WTC11 (cell line): ENCODE measurements at regions not wholly inside any gene's neighbourhood (a gene's known extent, or its start where the extent isn't known, plus 50 kb on each side); places are given as distances from the start of the nearest gene placed in this dataset.

Experiments used
- ATAC-seq: fragments of 200-7000 bp; cut with Tn5 transposase; 2 replicates; pipeline ENCODE4 v1.10.0; 2021; ENCODE audit warnings: mild to moderate bottlenecking, moderate library complexity
- CTCF ChIA-PET: fragments of 300-600 bp; sonication (Branson Sonifier 250); formaldehyde crosslinking; loops from one replicate; lab custom pipeline; 2021; ENCODE audit warnings: antibody characterized with exemption; lab: Charles Lee
- POLR2A ChIA-PET: fragments of 350-600 bp; sonication (Branson Sonifier 250); formaldehyde crosslinking; loops from one replicate; lab custom pipeline; 2021; ENCODE audit warnings: antibody characterized with exemption; lab: Charles Lee
- DNase-seq: peaks from one replicate; pipeline ENCODE4 v3.0.0; 2021; ENCODE audit warnings: low spot score
- H3K27ac Mint-ChIP-seq: 2 replicates; pipeline ENCODE4 v1.8.0; 2021; ENCODE audit warnings: mixed read lengths
- H3K27me3 Mint-ChIP-seq: 2 replicates; pipeline ENCODE4 v1.8.0; 2021; ENCODE audit warnings: low read depth, mild to moderate bottlenecking, moderate library complexity, mixed read lengths
- H3K36me3 Mint-ChIP-seq: 2 replicates; pipeline ENCODE4 v1.8.0; 2021; ENCODE audit warnings: mixed read lengths
- H3K4me1 Mint-ChIP-seq: 2 replicates; pipeline ENCODE4 v1.8.0; 2022; ENCODE audit warnings: mixed read lengths
- H3K4me3 Mint-ChIP-seq: 2 replicates; pipeline ENCODE4 v1.8.0; 2021; ENCODE audit warnings: mild to moderate bottlenecking, moderate library complexity, mixed read lengths
- H3K9me3 Mint-ChIP-seq: 2 replicates; pipeline ENCODE4 v1.8.0; 2021; ENCODE audit warnings: mixed read lengths
- ATF2 ChIP-seq: sonication (generic); formaldehyde crosslinking; IDR thresholded peaks from 2 replicates; pipeline ENCODE4 v1.8.1; 2022; ENCODE audit warnings: low read depth, missing genetic modification reagents, borderline replicate concordance
- CBFB ChIP-seq: sonication (generic); formaldehyde crosslinking; IDR thresholded peaks from 2 replicates; pipeline ENCODE4 v1.8.1; 2022; ENCODE audit warnings: mild to moderate bottlenecking, low read depth, missing genetic modification reagents
- CREM ChIP-seq: sonication (generic); formaldehyde crosslinking; IDR thresholded peaks from 2 replicates; pipeline ENCODE4 v1.8.1; 2022; ENCODE audit warnings: mild to moderate bottlenecking, missing genetic modification reagents, moderate library complexity
- E2F1 ChIP-seq: sonication (generic); formaldehyde crosslinking; IDR thresholded peaks from 2 replicates; pipeline ENCODE4 v1.8.0; 2022; ENCODE audit warnings: mild to moderate bottlenecking, missing genetic modification reagents
- E2F5 ChIP-seq: sonication (generic); formaldehyde crosslinking; IDR thresholded peaks from 2 replicates; pipeline ENCODE4 v1.8.1; 2022; ENCODE audit warnings: mild to moderate bottlenecking, moderate library complexity, missing genetic modification reagents
- ELF4 ChIP-seq: sonication (generic); formaldehyde crosslinking; IDR thresholded peaks from 2 replicates; pipeline ENCODE4 v1.8.1; 2022; ENCODE audit warnings: low read depth, mild to moderate bottlenecking, moderate library complexity, missing genetic modification reagents
- EMX1 ChIP-seq: fragments of 250-450 bp; sonication (Bioruptor Pico); IDR thresholded peaks from 2 replicates; pipeline ENCODE4 v1.8.0; 2021; ENCODE audit warnings: mild to moderate bottlenecking
- FOXP1 ChIP-seq: sonication (generic); formaldehyde crosslinking; IDR thresholded peaks from 2 replicates; pipeline ENCODE4 v1.8.0; 2022; ENCODE audit warnings: missing genetic modification reagents, mild to moderate bottlenecking, moderate library complexity, borderline replicate concordance
- IRF2 ChIP-seq: sonication (generic); formaldehyde crosslinking; IDR thresholded peaks from 2 replicates; pipeline ENCODE4 v1.8.0; 2022; ENCODE audit warnings: low read depth, missing genetic modification reagents, borderline replicate concordance
- JUN ChIP-seq: sonication (generic); formaldehyde crosslinking; IDR thresholded peaks from 2 replicates; pipeline ENCODE4 v1.8.0; 2023; ENCODE audit warnings: mild to moderate bottlenecking, missing genetic modification reagents
- MAX ChIP-seq: sonication (generic); formaldehyde crosslinking; IDR thresholded peaks from 2 replicates; pipeline ENCODE4 v1.8.0; 2022; ENCODE audit warnings: mild to moderate bottlenecking, missing genetic modification reagents
- MLX ChIP-seq: sonication (generic); formaldehyde crosslinking; IDR thresholded peaks from 2 replicates; pipeline ENCODE4 v1.8.1; 2023; ENCODE audit warnings: mild to moderate bottlenecking, missing genetic modification reagents, moderate library complexity
- MXD4 ChIP-seq: fragments of 250-450 bp; sonication (Bioruptor Pico); IDR thresholded peaks from 2 replicates; pipeline ENCODE4 v1.8.0; 2021; ENCODE audit warnings: mild to moderate bottlenecking, moderate library complexity, borderline replicate concordance
- MYBL2 ChIP-seq: sonication (generic); formaldehyde crosslinking; IDR thresholded peaks from 2 replicates; pipeline ENCODE4 v1.8.1; 2023; ENCODE audit warnings: mild to moderate bottlenecking, moderate library complexity, missing genetic modification reagents
- TEAD1 ChIP-seq: sonication (generic); formaldehyde crosslinking; IDR thresholded peaks from 2 replicates; pipeline ENCODE4 v1.8.0; 2022; ENCODE audit warnings: mild to moderate bottlenecking, missing genetic modification reagents
- ZNF396 ChIP-seq: fragments of 250-450 bp; sonication (Bioruptor Pico); IDR thresholded peaks from 2 replicates; pipeline ENCODE4 v1.8.0; 2021; ENCODE audit warnings: mild to moderate bottlenecking, moderate library complexity, borderline replicate concordance
- ZSCAN18 ChIP-seq: fragments of 250-450 bp; sonication (Bioruptor Pico); IDR thresholded peaks from 2 replicates; pipeline ENCODE4 v2.1.2; 2022; ENCODE audit warnings: mild to moderate bottlenecking, moderate library complexity

GRCh38 chr18:39846265-39846664 lies 2108.8 kb upstream of the PIK3C3 start (continued):
- TF ChIP-seq E2F1: no peak
- TF ChIP-seq, all 79 proteins: peak for 0

GRCh38 chr18:39845631-39846030 lies 2109.4 kb upstream of the PIK3C3 start:
- no peak for DNase-seq
- TF ChIP-seq ZSCAN18 (CRISPR knock-in tag) (no peak), CREM (CRISPR knock-in tag) (no peak)
- H3K4me1 Mint-ChIP-seq: peaks cover 28% of the 10 kb centered on the region
- ATAC-seq: no peak
- no peak overlapping the region for H3K27ac Mint-ChIP-seq
- peaks cover 8% of the 10 kb centered on the region for H3K27me3 Mint-ChIP-seq
- CTCF ChIA-PET: no interaction called here
- H3K9me3 Mint-ChIP-seq: no peaks in the 10 kb centered on the region
- POLR2A ChIA-PET: no interaction called here
- no peak overlapping the region for H3K4me3 Mint-ChIP-seq
- H3K36me3 Mint-ChIP-seq: no peaks in the 10 kb centered on the region

- ChIA-PET CTCF (no interaction called here), POLR2A (no interaction called here)
- no peaks in the 10 kb centered on the region for H3K36me3 Mint-ChIP-seq
- peaks cover 11% of the 10 kb centered on the region for H3K27me3 Mint-ChIP-seq
- no peak for TF ChIP-seq CBFB (CRISPR knock-in tag)
- TF ChIP-seq MXD4 (CRISPR knock-in tag): no peak
- no peak for TF ChIP-seq IRF2
- no peak for TF ChIP-seq ATF2 (CRISPR knock-in tag)
- TF ChIP-seq EMX1 (CRISPR knock-in tag): no peak
- TF ChIP-seq E2F5: no peak
- TF ChIP-seq MAX (CRISPR knock-in tag): no peak
- no peaks in the 10 kb centered on the region for H3K9me3 Mint-ChIP-seq
- H3K4me1 Mint-ChIP-seq: peaks cover 28% of the 10 kb centered on the region
- no peak overlapping the region for H3K27ac Mint-ChIP-seq
- no peak overlapping the region for H3K4me3 Mint-ChIP-seq
- ATAC-seq (no peak), DNase-seq (no peak)
Measured at GRCh38 chr18:39845106-39845505, 2109.9 kb upstream of the PIK3C3 start.

- POLR2A ChIA-PET: no interaction called here
- CTCF ChIA-PET: no interaction called here
- no peak for TF ChIP-seq TEAD1 (CRISPR knock-in tag)
- TF ChIP-seq MLX (CRISPR knock-in tag): no peak
- TF ChIP-seq FOXP1 (CRISPR knock-in tag): no peak
- no peak for TF ChIP-seq ELF4 (CRISPR knock-in tag)
- TF ChIP-seq ZNF396 (CRISPR knock-in tag): no peak
- no peak for TF ChIP-seq MYBL2
- TF ChIP-seq JUN: no peak
- H3K27ac Mint-ChIP-seq: no peak overlapping the region
- H3K4me1 Mint-ChIP-seq: peaks cover 28% of the 10 kb centered on the region
- ATAC-seq: no peak
- no peak for DNase-seq
- H3K27me3 Mint-ChIP-seq: peaks cover 11% of the 10 kb centered on the region
- 0 out of 2 replicates have a peak overlapping the region, but pooled peaks have one; percentile 9 for H3K4me3 Mint-ChIP-seq
- H3K9me3 Mint-ChIP-seq: no peaks in the 10 kb centered on the region
- no peaks in the 10 kb centered on the region for H3K36me3 Mint-ChIP-seq
Measured at GRCh38 chr18:39843546-39843945, 2111.5 kb upstream of the PIK3C3 start.
